Activated CD8-positive, alpha-beta T cell treated with anti-CD3 and anti-CD28 coated beads for 36 hours (primary cell): ENCODE measurements at regions not wholly inside any gene's neighbourhood (a gene's known extent, or its start where the extent isn't known, plus 50 kb on each side); places are given as distances from the start of the nearest gene placed in this dataset.

Source experiments
- ATAC-seq: fragments of 200-7000 bp; cut with Tn5 transposase; one replicate; pipeline ENCODE4 v1.10.0; 2021; ENCODE audit warnings: mild to moderate bottlenecking, moderate library complexity
- CTCF ChIA-PET: fragments of 350-600 bp; sonication (Branson Sonifier 250); formaldehyde crosslinking; loops from one replicate; lab custom pipeline; 2021; ENCODE audit warnings: antibody characterized with exemption; lab: Charles Lee
- POLR2A ChIA-PET: fragments of 350-600 bp; sonication (Branson Sonifier 250); formaldehyde crosslinking; loops from one replicate; lab custom pipeline; 2021; ENCODE audit warnings: antibody characterized with exemption; lab: Charles Lee
- DNase-seq: peaks from one replicate; pipeline ENCODE4 v3.0.0-alpha.2; 2020
- H3K27ac Mint-ChIP-seq: one replicate; pipeline ENCODE4 v1.8.0; 2021; ENCODE audit warnings: mild to moderate bottlenecking, mixed read lengths
- H3K27me3 Mint-ChIP-seq: one replicate; pipeline ENCODE4 v1.8.0; 2021; ENCODE audit warnings: mixed read lengths
- H3K36me3 Mint-ChIP-seq: one replicate; pipeline ENCODE4 v1.8.0; 2021; ENCODE audit warnings: low read depth, mixed read lengths
- H3K4me1 Mint-ChIP-seq: one replicate; pipeline ENCODE4 v1.8.0; 2021; ENCODE audit warnings: low read depth, mixed read lengths
- H3K4me3 Mint-ChIP-seq: one replicate; pipeline ENCODE4 v1.8.0; 2021; ENCODE audit warnings: mild to moderate bottlenecking, moderate library complexity, mixed read lengths
- H3K9me3 Mint-ChIP-seq: one replicate; pipeline ENCODE4 v1.8.0; 2021; ENCODE audit warnings: mixed read lengths
- CTCF ChIP-seq: fragments of 200-600 bp; IDR thresholded peaks from one replicate; pipeline ENCODE4 v1.8.0; 2022; ENCODE audit warnings: antibody characterized with exemption, mild to moderate bottlenecking
- intact Hi-C: fragments of 100-400 bp; cut with micrococcal nuclease; formaldehyde crosslinking; loops from one replicate; pipeline ENCODE4 v1.10.0; 2022

- POLR2A ChIA-PET, result interaction anchor here (0.6 kb wide), 1 partner anchor 19 kb away, joined by 3 read pairs; no protein-coding TSS in a partner anchor
- intact Hi-C loops, result no loop called here
- CTCF ChIA-PET, result no interaction called here
- peaks cover 36% of the 10 kb centered on the region for H3K27me3 Mint-ChIP-seq
- H3K4me1 Mint-ChIP-seq, result peaks cover 22% of the 10 kb centered on the region
- no peak overlapping the region for H3K27ac Mint-ChIP-seq
- no peak overlapping the region for H3K4me3 Mint-ChIP-seq
- no peak for ATAC-seq
- no peak for TF ChIP-seq CTCF
- no peak for DNase-seq
- H3K9me3 Mint-ChIP-seq, result peaks cover 1% of the 10 kb centered on the region
- H3K36me3 Mint-ChIP-seq, result no peaks in the 10 kb centered on the region
These were observed 279.6 kb downstream of the MAF start for GRCh38 chr16:79320956-79321355.

- DNase-seq, result no peak
- Mint-ChIP-seq H3K9me3 (peaks cover 1% of the 10 kb centered on the region), H3K27me3 (peaks cover 26% of the 10 kb centered on the region), H3K36me3 (no peaks in the 10 kb centered on the region), H3K27ac (no peak overlapping the region), H3K4me1 (peaks cover 25% of the 10 kb centered on the region), H3K4me3 (no peak overlapping the region)
- CTCF ChIA-PET, result no interaction called here
- ATAC-seq, result no peak
- POLR2A ChIA-PET, result no interaction called here
- no peak for TF ChIP-seq CTCF
- intact Hi-C loops, result loop anchor here (5.0 kb wide), 2 partner anchors 51 to 241 kb away; no protein-coding TSS in a partner anchor
These were observed 282.2 kb downstream of the MAF start for GRCh38 chr16:79318143-79318899.

- Mint-ChIP-seq H3K9me3 (peaks cover 1% of the 10 kb centered on the region), H3K4me1 (peaks cover 25% of the 10 kb centered on the region), H3K27ac (peak overlapping the region; percentile 32), H3K4me3 (no peak overlapping the region), H3K27me3 (peaks cover 28% of the 10 kb centered on the region), H3K36me3 (no peaks in the 10 kb centered on the region)
- ATAC-seq, result no peak
- intact Hi-C loops, result loop anchor here (5.0 kb wide), 2 partner anchors 50 to 240 kb away; no protein-coding TSS in a partner anchor
- CTCF ChIA-PET, result no interaction called here
- no peak for TF ChIP-seq CTCF
- DNase-seq, result no peak
- POLR2A ChIA-PET, result no interaction called here
These were observed 283.0 kb downstream of the MAF start for GRCh38 chr16:79317521-79317920.

- Mint-ChIP-seq H3K4me1 (peaks cover 25% of the 10 kb centered on the region), H3K27ac (no peak overlapping the region), H3K4me3 (no peak overlapping the region), H3K27me3 (peaks cover 27% of the 10 kb centered on the region), H3K36me3 (no peaks in the 10 kb centered on the region), H3K9me3 (peaks cover 1% of the 10 kb centered on the region)
- ChIA-PET POLR2A (no interaction called here), CTCF (no interaction called here)
- no peak for TF ChIP-seq CTCF
- ATAC-seq (no peak), DNase-seq (no peak)
- intact Hi-C loops, result loop anchor here (5.0 kb wide), 2 partner anchors 50 to 240 kb away; no protein-coding TSS in a partner anchor
These were observed 283.5 kb downstream of the MAF start for GRCh38 chr16:79317026-79317425.

- Mint-ChIP-seq H3K9me3 (peaks cover 1% of the 10 kb centered on the region), H3K36me3 (no peaks in the 10 kb centered on the region), H3K4me1 (peaks cover 25% of the 10 kb centered on the region), H3K4me3 (no peak overlapping the region), H3K27ac (peak overlapping the region; percentile 65), H3K27me3 (peaks cover 25% of the 10 kb centered on the region)
- ChIA-PET POLR2A (interaction anchor here (0.8 to 1.4 kb wide), 4 partner anchors 30 to 283 kb away, joined by 3 to 9 read pairs (median 4); no protein-coding TSS in a partner anchor), CTCF (interaction anchor here (0.7 to 1.6 kb wide), 6 partner anchors 14 to 286 kb away, joined by 3 to 5 read pairs (median 4); no protein-coding TSS in a partner anchor)
- TF ChIP-seq CTCF, result no peak
- DNase-seq (peak; percentile 82), ATAC-seq (peak; percentile 91)
- intact Hi-C loops, result loop anchor here (5.0 kb wide), 2 partner anchors 49 to 239 kb away; no protein-coding TSS in a partner anchor
These were observed 284.5 kb downstream of the MAF start for GRCh38 chr16:79316004-79316458.
